ENCODE measurements at regions not wholly inside any gene's neighbourhood (a gene's known extent, or its start where the extent isn't known, plus 50 kb on each side); places are given as distances from the start of the nearest gene placed in this dataset.
"Not testable (repeated sequence)": the region's sequence is repeated elsewhere in the genome, so short reads cannot be mapped to it uniquely, and the experiment has no call there.

GRCh38 chr9:41016699-41017098 lies 111.8 kb downstream of the FOXD4L6 start:
- DNase-seq = not testable (repeated sequence)

GRCh38 chr9:40999952-41000700 lies 128.4 kb downstream of the FOXD4L6 start:
- DNase-seq = not testable (repeated sequence)

DNA sequence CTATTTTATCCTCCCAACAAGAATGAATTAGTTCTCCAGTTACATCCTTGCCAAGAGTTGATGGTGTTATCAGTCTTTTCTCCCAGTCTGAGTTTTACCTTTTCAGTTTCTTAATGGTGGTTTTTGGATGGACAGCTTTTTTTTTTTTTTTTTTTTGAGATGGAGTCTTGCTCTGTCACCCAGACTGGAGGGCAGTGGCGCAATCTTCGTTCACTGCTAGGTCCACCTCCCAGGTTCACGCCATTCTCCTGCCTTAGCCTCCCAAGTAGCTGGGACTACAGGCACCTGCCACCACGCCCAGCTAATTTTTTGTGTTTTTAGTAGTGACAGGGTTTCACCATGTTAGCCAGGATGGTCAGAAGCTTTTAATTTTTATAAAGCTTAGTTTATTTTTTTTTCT lies 133.0 kb downstream of the FOXD4L6 start:
- not testable (repeated sequence) for DNase-seq

DNA sequence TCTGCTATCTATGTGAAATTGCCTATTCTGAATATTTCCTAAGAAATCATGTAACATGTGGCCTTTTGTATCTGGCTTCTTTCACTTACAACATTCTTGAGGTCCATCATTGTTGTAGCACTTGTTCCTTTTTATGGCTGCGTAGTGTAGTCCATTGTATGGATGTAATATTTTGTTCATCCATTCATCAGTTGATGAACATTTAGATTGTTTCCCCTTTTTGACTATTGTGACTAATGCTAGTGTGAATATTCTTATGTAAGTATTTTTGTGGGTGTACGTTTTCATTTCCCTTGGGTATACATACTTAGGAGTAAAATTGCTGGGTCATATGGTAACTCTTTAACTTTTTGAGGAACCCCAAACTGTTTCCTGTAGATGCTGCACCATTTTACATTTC lies 134.6 kb downstream of the FOXD4L6 start:
- not testable (repeated sequence) for DNase-seq

GRCh38 chr9:40993375-40993774 lies 135.1 kb downstream of the FOXD4L6 start:
- DNase-seq = not testable (repeated sequence)

DNA sequence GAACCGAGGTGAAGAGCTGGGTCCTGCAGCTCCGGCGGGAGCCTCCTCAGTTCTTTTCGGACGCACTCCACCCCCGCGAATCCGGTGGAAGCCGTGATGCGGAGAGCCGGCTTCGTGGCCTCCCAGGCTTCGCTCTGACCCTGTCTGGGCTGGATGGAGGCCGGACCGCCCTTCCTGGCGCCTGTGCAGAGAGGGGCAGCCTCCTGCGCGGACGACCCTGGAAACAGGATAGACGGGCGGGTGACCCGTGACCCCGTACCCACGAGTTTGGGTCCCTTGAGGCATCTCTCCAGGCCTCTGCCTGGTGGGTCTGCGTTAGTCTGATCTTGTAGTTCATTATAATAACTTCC lies 136.0 kb downstream of the FOXD4L6 start:
- DNase-seq = not testable (repeated sequence)

- peak; percentile 98 for DNase-seq
Measured at GRCh38 chr9:40991741-40992471, 136.6 kb downstream of the FOXD4L6 start.

DNA sequence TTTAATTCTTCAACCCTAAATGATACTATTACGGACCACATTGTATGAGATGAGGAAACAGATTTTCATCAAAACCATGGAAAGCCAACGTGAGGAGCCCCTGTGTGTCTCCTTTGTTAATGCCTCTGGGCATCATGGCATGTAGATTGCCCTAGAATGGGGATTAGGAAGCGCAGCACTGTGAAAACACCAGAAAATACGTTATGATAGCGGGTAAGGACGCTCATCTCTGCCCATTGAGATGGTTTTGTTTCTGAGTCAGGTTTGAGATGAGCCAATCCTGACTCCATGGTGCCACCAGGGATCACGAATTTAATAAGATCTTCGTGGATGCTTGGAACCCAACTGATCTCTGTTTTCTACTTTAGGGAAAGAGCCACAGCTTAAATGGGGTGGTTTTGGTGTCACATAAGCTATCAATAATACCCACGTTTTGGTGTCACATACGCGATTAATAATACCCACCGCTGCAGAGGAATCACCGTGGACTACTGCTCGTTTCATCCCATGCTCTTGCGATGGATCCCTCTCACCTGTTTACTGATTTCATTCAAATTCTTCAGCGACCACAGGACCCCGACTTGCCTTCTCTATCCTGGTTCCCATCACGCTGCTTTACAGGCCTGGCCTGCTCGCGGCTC lies 137.3 kb downstream of the FOXD4L6 start:
- not testable (repeated sequence) for DNase-seq

DNA sequence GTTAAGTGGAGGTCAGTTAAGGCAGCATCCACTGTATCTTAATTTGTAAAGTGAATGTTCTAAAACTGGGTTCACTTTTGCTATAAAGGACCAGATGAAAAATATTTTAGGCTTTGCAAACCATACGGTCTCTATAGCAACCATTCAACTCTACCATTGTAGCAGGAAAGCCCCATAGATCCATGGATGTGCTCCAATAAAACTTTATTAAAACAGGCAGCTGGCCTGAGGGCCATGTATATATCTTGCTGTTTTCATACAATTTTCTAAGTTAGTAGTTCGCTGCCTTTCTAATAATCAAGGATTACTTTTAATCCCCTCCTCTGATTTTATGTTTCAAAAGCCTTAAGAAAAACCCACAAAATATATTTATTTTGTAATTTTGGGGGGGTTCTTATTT lies 142.1 kb downstream of the FOXD4L6 start:
- not testable (repeated sequence) for DNase-seq

DNA sequence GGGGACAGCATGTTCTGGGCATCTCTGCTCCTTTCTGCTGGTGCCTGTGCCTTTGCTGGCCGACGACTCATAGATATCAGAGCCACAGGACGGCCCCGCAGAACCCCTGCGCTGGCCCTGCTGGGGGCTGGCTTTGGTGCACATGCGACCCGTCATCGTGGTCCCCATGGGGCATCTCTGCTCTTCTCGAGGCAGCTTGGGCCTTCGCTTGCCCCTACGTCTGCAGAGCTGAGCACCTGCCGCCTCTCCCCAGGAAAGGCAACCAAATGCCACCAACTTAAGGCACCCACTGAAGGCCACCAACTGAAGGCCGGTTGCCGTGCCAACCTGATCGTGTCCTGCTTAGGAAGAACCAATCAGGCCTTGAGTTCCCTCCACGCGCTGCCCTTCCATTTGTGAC lies 153.1 kb downstream of the FOXD4L6 start:
- DNase-seq = not testable (repeated sequence)

GRCh38 chr9:40974912-40975311 lies 153.6 kb downstream of the FOXD4L6 start:
- DNase-seq = not testable (repeated sequence)

- DNase-seq = not testable (repeated sequence)
Measured at GRCh38 chr9:40971773-40972172, 156.7 kb downstream of the FOXD4L6 start.

- DNase-seq = not testable (repeated sequence)
Measured at GRCh38 chr9:40970340-40970739, 158.1 kb downstream of the FOXD4L6 start.

GRCh38 chr9:40962461-40962860 lies 166.0 kb downstream of the FOXD4L6 start:
- not testable (repeated sequence) for DNase-seq

GRCh38 chr9:40951876-40952494 lies 176.5 kb downstream of the FOXD4L6 start:
- DNase-seq = not testable (repeated sequence)

DNA sequence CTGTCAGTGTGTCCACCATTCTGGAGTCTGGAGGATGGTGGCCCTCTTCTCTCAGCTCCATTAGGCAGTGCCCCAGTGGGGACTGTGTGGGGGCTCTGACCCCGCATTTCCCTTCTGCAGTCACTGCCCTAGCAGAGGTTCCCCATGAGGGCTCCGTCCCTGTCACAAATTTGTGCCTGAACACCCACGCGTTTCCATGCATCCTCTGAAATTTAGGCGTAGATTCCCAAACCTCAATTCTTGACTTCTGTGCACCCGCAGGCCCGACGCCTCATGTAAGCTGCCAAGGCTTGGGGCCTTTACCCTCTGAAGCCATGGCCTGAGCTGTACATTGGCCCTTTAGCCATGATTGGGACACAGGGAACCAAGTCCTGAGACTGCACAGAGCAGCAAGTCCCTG lies 182.3 kb downstream of the FOXD4L6 start:
- not testable (repeated sequence) for DNase-seq

DNA sequence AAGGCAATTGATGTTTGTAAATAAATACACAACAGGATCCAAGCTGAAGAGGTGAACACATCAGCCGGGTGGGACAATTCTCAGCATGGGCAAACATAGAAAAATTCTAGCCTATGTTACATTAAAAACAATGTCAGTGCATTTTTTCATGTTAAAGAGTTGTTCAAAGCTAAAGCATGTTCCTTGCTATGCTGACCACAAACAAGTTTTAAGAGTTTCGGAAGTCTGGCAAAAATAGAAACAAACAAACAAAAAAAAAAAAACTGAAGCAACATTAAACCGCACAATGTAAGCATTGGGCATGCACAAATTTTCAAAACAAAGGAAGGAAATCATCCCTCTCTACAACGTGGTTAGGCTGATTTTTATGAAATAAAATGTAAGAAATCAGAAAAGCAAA lies 185.8 kb downstream of the FOXD4L6 start:
- not testable (repeated sequence) for DNase-seq

GRCh38 chr9:40939888-40940209 lies 188.6 kb downstream of the FOXD4L6 start:
- not testable (repeated sequence) for DNase-seq

- DNase-seq = not testable (repeated sequence)
Measured at GRCh38 chr9:40939201-40939887, 189.1 kb downstream of the FOXD4L6 start.

DNA sequence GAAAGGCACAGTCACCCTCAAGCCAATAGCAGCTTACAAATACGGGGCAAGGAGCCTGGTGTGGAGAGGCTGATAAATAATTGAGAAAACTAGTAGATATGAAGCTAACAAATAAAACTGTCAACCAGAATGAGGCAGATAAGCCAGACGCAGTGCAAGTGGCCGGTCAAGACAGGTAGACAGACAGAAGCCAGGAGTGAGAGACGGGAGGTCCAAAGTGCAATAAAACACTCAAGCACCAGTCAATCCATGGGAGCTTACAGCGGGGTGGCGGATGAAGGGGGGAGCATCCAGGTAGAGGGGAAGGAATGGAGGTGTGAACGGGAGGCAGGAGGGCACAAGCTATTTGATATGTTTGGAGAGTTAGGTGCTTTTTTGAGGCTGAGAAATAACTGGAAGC lies 193.1 kb downstream of the FOXD4L6 start:
- DNase-seq = no peak

- not testable (repeated sequence) for DNase-seq
Measured at GRCh38 chr9:40934480-40934879, 194.0 kb downstream of the FOXD4L6 start.

GRCh38 chr9:40930426-40930825 lies 198.1 kb downstream of the FOXD4L6 start:
- DNase-seq = not testable (repeated sequence)

- DNase-seq = not testable (repeated sequence)
Measured at GRCh38 chr9:40929488-40929845, 199.0 kb downstream of the FOXD4L6 start.
